ENCODE measurements at regions not wholly inside any gene's neighbourhood (a gene's known extent, or its start where the extent isn't known, plus 50 kb on each side); places are given as distances from the start of the nearest gene placed in this dataset.

DNA sequence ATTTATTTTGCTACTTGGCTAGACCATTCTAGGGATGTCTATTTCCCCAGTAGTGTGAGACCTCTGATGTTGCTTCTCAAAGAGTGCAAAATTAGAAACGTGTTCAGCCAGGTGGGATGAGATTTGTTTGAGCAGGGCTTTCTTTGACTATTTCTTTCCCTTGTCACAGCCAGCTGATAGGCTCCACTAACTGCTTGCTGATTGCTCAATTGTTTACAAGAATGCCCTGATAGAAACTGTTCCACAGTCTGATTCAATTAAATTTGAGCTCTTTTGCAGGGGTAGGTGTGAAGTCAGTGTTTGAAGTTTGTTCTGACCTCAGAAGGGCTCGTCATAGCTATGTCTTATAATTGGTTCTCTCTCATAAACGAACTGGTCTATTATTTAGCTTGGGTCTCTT is 220.5 kb downstream of the FNDC1 start:
- Histone ChIP-seq H3F3A (ENCODE audit: insufficient read depth, low read length) (no peaks in the 10 kb centered on the region), H4K20me1 (ENCODE audit: insufficient read depth, low read length) (no peaks in the 10 kb centered on the region), H3K9me2 (ENCODE audit: low read depth, low read length) (no peaks in the 10 kb centered on the region), H3K4me1 (ENCODE audit: insufficient read depth, low read length, severe bottlenecking) (no peaks in the 10 kb centered on the region), H3K79me2 (ENCODE audit: insufficient read depth, low read length) (no peaks in the 10 kb centered on the region), H3K9ac (ENCODE audit: low read length) (no peak overlapping the region), H3K4me3 (ENCODE audit: low read depth, low read length, poor library complexity, severe bottlenecking) (no peak overlapping the region), H2AFZ (ENCODE audit: low read length) (no peak overlapping the region), H3K4me2 (ENCODE audit: low read length) (no peak overlapping the region), H3K27ac (ENCODE audit: low read depth, low read length, poor library complexity, severe bottlenecking) (no peak overlapping the region), H3K27me3 (ENCODE audit: insufficient read depth, low read length) (no peaks in the 10 kb centered on the region; the same call in 1 of the 2 replicates), H3K9me3 (ENCODE audit: low read length) (no peaks in the 10 kb centered on the region), H3K36me3 (ENCODE audit: insufficient read depth, low read length) (no peaks in the 10 kb centered on the region)
- no peak for TF ChIP-seq EZH2 (IDR thresholded peaks at IDR 0.05; ENCODE audit: borderline replicate concordance, low read length)
- TF ChIP-seq, protein P1, sequence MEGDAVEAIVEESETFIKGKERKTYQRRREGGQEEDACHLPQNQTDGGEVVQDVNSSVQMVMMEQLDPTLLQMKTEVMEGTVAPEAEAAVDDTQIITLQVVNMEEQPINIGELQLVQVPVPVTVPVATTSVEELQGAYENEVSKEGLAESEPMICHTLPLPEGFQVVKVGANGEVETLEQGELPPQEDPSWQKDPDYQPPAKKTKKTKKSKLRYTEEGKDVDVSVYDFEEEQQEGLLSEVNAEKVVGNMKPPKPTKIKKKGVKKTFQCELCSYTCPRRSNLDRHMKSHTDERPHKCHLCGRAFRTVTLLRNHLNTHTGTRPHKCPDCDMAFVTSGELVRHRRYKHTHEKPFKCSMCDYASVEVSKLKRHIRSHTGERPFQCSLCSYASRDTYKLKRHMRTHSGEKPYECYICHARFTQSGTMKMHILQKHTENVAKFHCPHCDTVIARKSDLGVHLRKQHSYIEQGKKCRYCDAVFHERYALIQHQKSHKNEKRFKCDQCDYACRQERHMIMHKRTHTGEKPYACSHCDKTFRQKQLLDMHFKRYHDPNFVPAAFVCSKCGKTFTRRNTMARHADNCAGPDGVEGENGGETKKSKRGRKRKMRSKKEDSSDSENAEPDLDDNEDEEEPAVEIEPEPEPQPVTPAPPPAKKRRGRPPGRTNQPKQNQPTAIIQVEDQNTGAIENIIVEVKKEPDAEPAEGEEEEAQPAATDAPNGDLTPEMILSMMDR (IDR thresholded peaks at IDR 0.05; ENCODE audit: low read length), result no peak

GRCh38 chr6:159380114-159380513 is 210.9 kb downstream of the FNDC1 start:
- Histone ChIP-seq H3K27me3 (ENCODE audit: insufficient read depth, low read length) (no peaks in the 10 kb centered on the region), H3K4me3 (ENCODE audit: low read depth, low read length, poor library complexity, severe bottlenecking) (no peak overlapping the region), H3K27ac (ENCODE audit: low read depth, low read length, poor library complexity, severe bottlenecking) (no peak overlapping the region), H4K20me1 (ENCODE audit: insufficient read depth, low read length) (no peaks in the 10 kb centered on the region), H2AFZ (ENCODE audit: low read length) (no peak overlapping the region), H3K36me3 (ENCODE audit: insufficient read depth, low read length) (no peaks in the 10 kb centered on the region), H3K9ac (ENCODE audit: low read length) (no peak overlapping the region), H3F3A (ENCODE audit: insufficient read depth, low read length) (no peaks in the 10 kb centered on the region), H3K9me3 (ENCODE audit: low read length) (no peaks in the 10 kb centered on the region), H3K4me2 (ENCODE audit: low read length) (no peak overlapping the region), H3K4me1 (ENCODE audit: insufficient read depth, low read length, severe bottlenecking) (no peaks in the 10 kb centered on the region), H3K79me2 (ENCODE audit: insufficient read depth, low read length) (no peaks in the 10 kb centered on the region), H3K9me2 (ENCODE audit: low read depth, low read length) (no peaks in the 10 kb centered on the region)
- TF ChIP-seq, protein P1 (IDR thresholded peaks at IDR 0.05; ENCODE audit: low read length), result no peak
- no peak for TF ChIP-seq EZH2 (IDR thresholded peaks at IDR 0.05; ENCODE audit: borderline replicate concordance, low read length)

DNA sequence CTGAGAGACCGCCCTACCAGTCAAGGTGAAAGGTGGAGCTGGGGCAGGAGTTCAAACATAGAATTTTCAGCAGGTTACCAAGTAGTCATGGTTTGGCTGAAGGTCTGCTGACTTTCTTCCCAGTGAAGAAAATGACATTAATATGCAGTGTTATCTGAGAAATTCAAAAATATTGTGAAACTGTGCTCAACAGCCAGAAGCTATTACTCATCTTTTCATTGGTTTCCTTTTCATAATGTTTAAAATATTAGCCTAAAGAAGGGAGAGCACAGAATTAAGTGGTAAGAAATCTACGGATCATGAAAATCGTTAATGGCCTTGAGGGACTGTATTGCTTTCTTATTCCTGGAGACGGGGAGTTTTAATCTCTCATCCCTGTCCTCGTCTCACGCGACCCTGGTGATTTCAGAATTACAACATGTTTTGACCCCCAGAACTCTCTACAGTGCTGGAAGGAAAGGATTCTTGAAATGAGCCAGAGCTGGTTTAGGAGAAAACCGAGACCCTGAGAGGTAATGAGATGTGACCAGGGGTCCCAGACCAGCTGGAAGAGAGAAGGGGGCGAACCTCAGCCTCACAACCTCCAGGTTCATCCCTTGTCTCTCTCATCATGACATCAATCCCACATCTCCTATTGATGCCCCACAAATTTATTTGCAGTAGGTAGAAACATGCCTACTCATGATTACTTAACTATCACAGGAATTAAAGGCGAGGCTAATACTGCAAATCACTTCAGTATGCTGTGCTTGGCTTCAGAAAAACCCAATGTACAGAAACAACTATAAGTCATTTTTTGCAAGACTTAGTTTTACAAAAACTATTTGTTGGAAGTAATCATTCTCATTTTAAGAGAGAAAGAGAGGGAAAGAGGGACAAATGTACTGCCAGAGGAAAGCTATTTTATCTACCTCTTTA is 209.5 kb downstream of the FNDC1 start:
- TF ChIP-seq, protein P1 (IDR thresholded peaks at IDR 0.05; ENCODE audit: low read length), result no peak
- TF ChIP-seq EZH2 (IDR thresholded peaks at IDR 0.05; ENCODE audit: borderline replicate concordance, low read length), result no peak
- H3K9me3 ChIP-seq (ENCODE audit: low read length), result no peaks in the 10 kb centered on the region
- H3K27me3 ChIP-seq (ENCODE audit: insufficient read depth, low read length), result no peaks in the 10 kb centered on the region
- no peaks in the 10 kb centered on the region for H3K79me2 ChIP-seq (ENCODE audit: insufficient read depth, low read length)
- no peaks in the 10 kb centered on the region for H3K4me1 ChIP-seq (ENCODE audit: insufficient read depth, low read length, severe bottlenecking)
- no peaks in the 10 kb centered on the region for H3F3A ChIP-seq (ENCODE audit: insufficient read depth, low read length)
- no peak overlapping the region for H3K4me3 ChIP-seq (ENCODE audit: low read depth, low read length, poor library complexity, severe bottlenecking)
- H2AFZ ChIP-seq (ENCODE audit: low read length), result no peak overlapping the region
- no peaks in the 10 kb centered on the region for H3K9me2 ChIP-seq (ENCODE audit: low read depth, low read length)
- no peaks in the 10 kb centered on the region for H4K20me1 ChIP-seq (ENCODE audit: insufficient read depth, low read length)
- no peak overlapping the region for H3K4me2 ChIP-seq (ENCODE audit: low read length)
- no peaks in the 10 kb centered on the region for H3K36me3 ChIP-seq (ENCODE audit: insufficient read depth, low read length)
- H3K9ac ChIP-seq (ENCODE audit: low read length), result no peak overlapping the region
- no peak overlapping the region for H3K27ac ChIP-seq (ENCODE audit: low read depth, low read length, poor library complexity, severe bottlenecking)
